A673 (cell line): ENCODE measurements at regions not wholly inside any gene's neighbourhood (a gene's known extent, or its start where the extent isn't known, plus 50 kb on each side); places are given as distances from the start of the nearest gene placed in this dataset.

ENCODE experiments used
- BruUV-seq: library from RNA; stranded (reverse); fragments of 400-500 nt; replicated peaks from 2 replicates; lab custom pipeline; 2021; lab: Mats Ljungman, UMichigan
- CTCF ChIA-PET: fragments of 300-600 bp; sonication (Branson Sonifier 250); formaldehyde crosslinking; loops from one replicate; lab custom pipeline; 2022; ENCODE audit warnings: antibody characterized with exemption; lab: Charles Lee
- POLR2A ChIA-PET: fragments of 300-600 bp; sonication (Branson Sonifier 250); formaldehyde crosslinking; loops from one replicate; lab custom pipeline; 2022; ENCODE audit warnings: antibody characterized with exemption; ENCODE audit not compliant: low non-redundant PET; lab: Charles Lee
- DNase-seq: peaks from one replicate; pipeline ENCODE4 v3.0.0-alpha.2; 2015; ENCODE audit warnings: low spot score
- H3K27ac ChIP-seq: fragments of 200-600 bp; sonication (generic); 2 replicates; pipeline ENCODE4 v1.5.1; 2016; ENCODE audit warnings: mixed run types, low read depth, mild to moderate bottlenecking, mixed read lengths, antibody characterized with exemption, low read length; ENCODE audit not compliant: poor library complexity, severe bottlenecking
- H3K27me3 ChIP-seq: fragments of 200-600 bp; sonication (generic); replicated peaks from 2 replicates; pipeline ENCODE4 v1.6.1; 2017; ENCODE audit warnings: mixed run types, low read depth, mild to moderate bottlenecking, mixed read lengths, antibody characterized with exemption, low read length; ENCODE audit not compliant: insufficient read depth, poor library complexity
- H3K36me3 ChIP-seq: fragments of 200-600 bp; sonication (generic); 2 replicates; pipeline ENCODE4 v1.6.1; 2016; ENCODE audit warnings: mixed run types, mild to moderate bottlenecking, mixed read lengths, antibody characterized with exemption, low read length; ENCODE audit not compliant: insufficient read depth, poor library complexity, severe bottlenecking
- H3K4me1 ChIP-seq: fragments of 200-600 bp; sonication (generic); 2 replicates; pipeline ENCODE4 v1.6.1; 2017; ENCODE audit warnings: mixed run types, mild to moderate bottlenecking, mixed read lengths, antibody characterized with exemption, low read length; ENCODE audit not compliant: insufficient read depth, poor library complexity, severe bottlenecking
- H3K4me3 ChIP-seq: fragments of 200-600 bp; sonication (generic); 2 replicates; pipeline ENCODE4 v1.5.1; 2016; ENCODE audit warnings: low read depth, mixed run types, mild to moderate bottlenecking, mixed read lengths, low read length; ENCODE audit not compliant: poor library complexity, severe bottlenecking
- H3K9me3 ChIP-seq: fragments of 200-600 bp; sonication (generic); 2 replicates; pipeline ENCODE4 v1.6.1; 2016; ENCODE audit warnings: mixed run types, low read depth, mild to moderate bottlenecking, mixed read lengths, antibody characterized with exemption, low read length; ENCODE audit not compliant: poor library complexity, severe bottlenecking
- CTCF ChIP-seq: fragments of 300-800, 200-600 bp; sonication (generic); conservative IDR thresholded peaks from 2 replicates; pipeline ENCODE4 v1.5.1; 2017; ENCODE audit warnings: low read depth, mild to moderate bottlenecking, antibody characterized with exemption, low read length, moderate library complexity, mixed read lengths
- EZH2 ChIP-seq: fragments of 200-600 bp; sonication (generic); IDR thresholded peaks from 2 replicates; pipeline ENCODE4 v1.6.1; 2017; ENCODE audit warnings: borderline replicate concordance, low read depth, mild to moderate bottlenecking, mixed read lengths, antibody characterized with exemption, low read length; ENCODE audit not compliant: poor library complexity, severe bottlenecking
- intact Hi-C: fragments of 100-400 bp; cut with micrococcal nuclease; formaldehyde crosslinking; loops from one replicate; pipeline ENCODE4 v1.10.0; 2022; ENCODE audit not compliant: unreplicated experiment

- peak; percentile 77 for DNase-seq
- no peaks in the 10 kb centered on the region for H3K27me3 ChIP-seq
- no peak overlapping the region for H3K4me3 ChIP-seq
- BruUV-seq = no TSS peak
- no peaks in the 10 kb centered on the region for H3K36me3 ChIP-seq
- TF ChIP-seq CTCF (peak; percentile 95), EZH2 (no peak)
- intact Hi-C loops = loop anchor here (1.0 to 10.0 kb wide), 3 partner anchors 104 to 231 kb away; partner anchors contain the start of gene SECISBP2
- H3K4me1 ChIP-seq = no peaks in the 10 kb centered on the region
- ChIA-PET POLR2A (no interaction called here), CTCF (interaction anchor here (0.5 to 1.1 kb wide), 5 partner anchors 61 to 231 kb away, joined by 3 to 6 read pairs (median 4); partner anchors contain the start of gene SECISBP2)
- H3K9me3 ChIP-seq = peaks cover 9% of the 10 kb centered on the region
- H3K27ac ChIP-seq = no peak overlapping the region
These were observed 51.2 kb upstream of the SEMA4D start for GRCh38 chr9:89549031-89549644.

DNA sequence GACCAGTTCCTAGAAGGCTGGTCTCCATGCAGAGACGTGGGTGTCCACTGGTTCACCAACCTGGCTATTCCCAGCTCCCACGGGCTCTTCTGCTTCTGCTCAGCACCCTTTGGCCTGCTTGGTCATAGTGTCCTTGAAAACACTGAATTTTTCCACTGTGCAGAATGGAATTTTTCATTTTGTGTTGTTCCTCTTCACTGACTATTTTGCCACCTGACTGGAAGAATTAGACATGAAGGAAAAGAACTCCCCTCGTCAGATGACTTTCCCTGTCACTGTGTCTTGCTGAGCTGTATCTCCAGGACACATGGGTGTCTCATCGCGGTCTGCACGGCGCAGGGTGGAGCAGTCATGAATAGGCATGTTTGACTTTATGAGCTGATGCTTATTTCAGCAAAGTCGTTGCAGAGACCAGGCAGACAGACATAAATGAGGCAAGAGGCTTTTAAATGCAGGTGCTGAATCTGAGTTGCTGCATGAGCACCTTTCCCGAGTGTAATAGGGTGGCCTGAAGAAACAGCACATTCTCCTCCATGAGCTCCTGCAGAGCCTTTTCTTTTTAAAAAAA, 50.2 kb upstream of the SEMA4D start:
- POLR2A ChIA-PET = no interaction called here
- intact Hi-C loops = loop anchor here (10.0 kb wide), 2 partner anchors 103 to 193 kb away; no protein-coding TSS in a partner anchor
- no peaks in the 10 kb centered on the region for H3K4me1 ChIP-seq
- no TSS peak for BruUV-seq
- no peak overlapping the region for H3K4me3 ChIP-seq
- no peaks in the 10 kb centered on the region for H3K27me3 ChIP-seq
- H3K36me3 ChIP-seq = no peaks in the 10 kb centered on the region
- no peak overlapping the region for H3K27ac ChIP-seq
- CTCF ChIA-PET = interaction anchor here (0.7 to 1.1 kb wide), 3 partner anchors 119 to 228 kb away, joined by 3 to 4 read pairs (median 3); no protein-coding TSS in a partner anchor
- DNase-seq = no peak
- peaks cover 9% of the 10 kb centered on the region for H3K9me3 ChIP-seq
- TF ChIP-seq EZH2 (no peak), CTCF (no peak)
